IMR-90 (cell line): ENCODE measurements at regions not wholly inside any gene's neighbourhood (a gene's known extent, or its start where the extent isn't known, plus 50 kb on each side); places are given as distances from the start of the nearest gene placed in this dataset.

Source experiments
- ATAC-seq: fragments of 200-7000 bp; cut with Tn5 transposase; 2 replicates; pipeline ENCODE4 v1.9.1; 2020; ENCODE audit warnings: low read depth, mild to moderate bottlenecking, moderate library complexity
- BruUV-seq: library from RNA; stranded (reverse); fragments of 400-500 nt; replicated peaks from 2 replicates; lab custom pipeline; 2021; lab: Mats Ljungman, UMichigan
- CTCF ChIA-PET: fragments of 300-600 bp; formaldehyde crosslinking; extraction: SDS; loops from one replicate; lab custom pipeline; 2021; ENCODE audit warnings: antibody characterized with exemption; lab: Yijun Ruan, JAX
- POLR2A ChIA-PET: fragments of 300-600 bp; sonication (Branson Sonifier 250); formaldehyde crosslinking; loops from one replicate; lab custom pipeline; 2022; ENCODE audit warnings: antibody characterized with exemption; ENCODE audit not compliant: unreplicated experiment; lab: Charles Lee
- DNase-seq: peaks from one replicate; pipeline ENCODE4 v3.0.0; 2013
- H2AFZ ChIP-seq: replicated peaks from 2 replicates; pipeline ENCODE3; 2013; ENCODE audit warnings: low read length, mild to moderate bottlenecking; ENCODE audit not compliant: poor library complexity
- H2AK5ac ChIP-seq: 2 replicates; pipeline ENCODE4 v1.6.1; 2013; ENCODE audit warnings: low read depth, low read length, inconsistent platforms
- H2AK9ac ChIP-seq: replicated peaks from 2 replicates; pipeline ENCODE3; 2013; ENCODE audit warnings: mild to moderate bottlenecking, low read depth, low read length, moderate library complexity; ENCODE audit not compliant: poor library complexity
- H2BK120ac ChIP-seq: 2 replicates; pipeline ENCODE4 v1.6.1; 2013; ENCODE audit warnings: low read depth, low read length, inconsistent platforms
- H2BK15ac ChIP-seq: 3 replicates; pipeline ENCODE4 v1.6.1; 2013; ENCODE audit warnings: low read depth, low read length, inconsistent platforms
- H2BK20ac ChIP-seq: 2 replicates; pipeline ENCODE4 v1.6.1; 2013; ENCODE audit warnings: low read depth, mild to moderate bottlenecking, inconsistent platforms, low read length, moderate library complexity
- H2BK5ac ChIP-seq: 2 replicates; pipeline ENCODE4 v1.6.1; 2013; ENCODE audit warnings: mild to moderate bottlenecking, low read depth, low read length, inconsistent platforms; ENCODE audit not compliant: poor library complexity, severe bottlenecking
- H3K14ac ChIP-seq: replicated peaks from 2 replicates; pipeline ENCODE4 v1.6.1; 2013; ENCODE audit warnings: low read depth, low read length, inconsistent platforms
- H3K18ac ChIP-seq: 2 replicates; pipeline ENCODE4 v1.6.1; 2013; ENCODE audit warnings: low read depth, low read length, control low read depth
- H3K23ac ChIP-seq: 2 replicates; pipeline ENCODE4 v1.6.1; 2013; ENCODE audit warnings: low read depth, low read length, inconsistent platforms
- H3K27ac ChIP-seq: 2 replicates; pipeline ENCODE4 v1.5.1; 2013; ENCODE audit warnings: mild to moderate bottlenecking, control low read depth, low read length; ENCODE audit not compliant: insufficient read depth
- H3K27me3 ChIP-seq: 2 replicates; pipeline ENCODE4 v1.6.1; 2013; ENCODE audit warnings: low read length; ENCODE audit not compliant: control insufficient read depth, insufficient read depth
- H3K36me3 ChIP-seq: 2 replicates; pipeline ENCODE4 v1.6.1; 2013; ENCODE audit warnings: low read length, mixed read lengths; ENCODE audit not compliant: control insufficient read depth, insufficient read depth
- H3K4ac ChIP-seq: 2 replicates; pipeline ENCODE4 v1.6.1; 2013; ENCODE audit warnings: low read depth, low read length, inconsistent platforms
- H3K4me1 ChIP-seq: 2 replicates; pipeline ENCODE4 v1.6.1; 2013; ENCODE audit warnings: low read length, mixed read lengths; ENCODE audit not compliant: control insufficient read depth, insufficient read depth
- H3K4me2 ChIP-seq: 2 replicates; pipeline ENCODE4 v1.6.1; 2013; ENCODE audit warnings: low read depth, mild to moderate bottlenecking, control low read depth, low read length, moderate library complexity
- H3K4me3 ChIP-seq: 2 replicates; pipeline ENCODE4 v1.5.1; 2013; ENCODE audit warnings: low read depth, mild to moderate bottlenecking, control low read depth, low read length, moderate library complexity; ENCODE audit not compliant: insufficient read depth
- H3K56ac ChIP-seq: 2 replicates; pipeline ENCODE4 v1.6.1; 2013; ENCODE audit warnings: low read length, inconsistent platforms; ENCODE audit not compliant: insufficient read depth; ENCODE audit errors: extremely low read depth
- H3K79me1 ChIP-seq, 2 experiments: 2 replicates each; pipeline ENCODE4 v1.6.1; 2013; ENCODE audit warnings: low read length in 2 of 2, inconsistent platforms in 1 of 2, low read depth in 1 of 2
- H3K9ac ChIP-seq: 2 replicates; pipeline ENCODE4 v1.6.1; 2013; ENCODE audit warnings: low read depth, low read length, control low read depth
- H3K9me1 ChIP-seq: 2 replicates; pipeline ENCODE4 v1.6.1; 2013; ENCODE audit warnings: low read length, inconsistent platforms; ENCODE audit not compliant: insufficient read depth
- H3K9me3 ChIP-seq: 2 replicates; pipeline ENCODE4 v1.6.1; 2013; ENCODE audit warnings: low read length; ENCODE audit not compliant: control insufficient read depth, insufficient read depth
- H4K20me1 ChIP-seq: 2 replicates; pipeline ENCODE4 v1.6.1; 2013; ENCODE audit warnings: low read length, inconsistent platforms; ENCODE audit not compliant: insufficient read depth
- H4K5ac ChIP-seq: 2 replicates; pipeline ENCODE4 v1.6.1; 2013; ENCODE audit warnings: mild to moderate bottlenecking, low read depth, low read length, control low read depth
- H4K8ac ChIP-seq, 2 experiments: 2 replicates each; pipeline ENCODE4 v1.6.1; 2013; ENCODE audit warnings: low read depth in 2 of 2, low read length in 2 of 2, control low read depth in 1 of 2, inconsistent platforms in 1 of 2
- H4K91ac ChIP-seq: 2 replicates; pipeline ENCODE4 v1.6.1; 2013; ENCODE audit warnings: low read depth, low read length, inconsistent platforms; ENCODE audit not compliant: insufficient read depth
- CEBPB ChIP-seq: IDR thresholded peaks from 2 replicates; pipeline ENCODE4 v1.6.1; 2012; ENCODE audit warnings: low read depth, low read length, improper control_type of control experiment
- CHD1 ChIP-seq: IDR thresholded peaks from 2 replicates; pipeline ENCODE4 v1.6.1; 2012; ENCODE audit warnings: low read depth, low read length, improper control_type of control experiment
- FOS ChIP-seq: fragments of 150-350 bp; IDR thresholded peaks from 2 replicates; pipeline ENCODE4 v1.6.1; 2016; ENCODE audit warnings: low read depth, low read length
- MXI1 ChIP-seq: IDR thresholded peaks from 2 replicates; pipeline ENCODE4 v1.6.1; 2012; ENCODE audit warnings: low read depth, mild to moderate bottlenecking, low read length, moderate library complexity, borderline replicate concordance
- NFE2L2 ChIP-seq: fragments of 150-350 bp; IDR thresholded peaks from 2 replicates; pipeline ENCODE4 v1.6.1; 2016; ENCODE audit warnings: low read depth, mild to moderate bottlenecking, low read length
- POLR2A ChIP-seq: IDR thresholded peaks from 2 replicates; pipeline ENCODE4 v1.6.1; 2012; ENCODE audit warnings: mild to moderate bottlenecking, low read depth, low read length
- RAD21 ChIP-seq: IDR thresholded peaks from 2 replicates; pipeline ENCODE4 v1.6.1; 2012; ENCODE audit warnings: low read length, improper control_type of control experiment
- RCOR1 ChIP-seq: IDR thresholded peaks from 2 replicates; pipeline ENCODE4 v1.6.1; 2012; ENCODE audit warnings: mild to moderate bottlenecking, low read length, improper control_type of control experiment; ENCODE audit not compliant: insufficient replicate concordance
- RFX5 ChIP-seq: IDR thresholded peaks from 2 replicates; pipeline ENCODE4 v1.8.0; 2012; ENCODE audit warnings: low read depth, mild to moderate bottlenecking, low read length, moderate library complexity
- SMC3 ChIP-seq: fragments of 150-350 bp; IDR thresholded peaks from 2 replicates; pipeline ENCODE4 v1.6.1; 2016; ENCODE audit warnings: low read depth, mild to moderate bottlenecking, antibody characterized with exemption, low read length, moderate library complexity
- WGBS, 2 experiments: methylation state at CpG; one replicate each; pipeline versions ENCODE4 v1.1.5 to v1.1.7; 2013; ENCODE audit warnings: missing lambda C conversion rate in 2 of 2; ENCODE audit not compliant: insufficient read length in 1 of 2; ENCODE audit errors: extremely low coverage in 2 of 2; 5-methylcytosine and 5-hydroxymethylcytosine counted together
- dilution Hi-C: fragments of 300-500 bp; cut with HindIII; formaldehyde crosslinking; loops from one replicate; pipeline ENCODE4 v1.14.3; 2018; ENCODE audit warnings: low sequenced_read_pairs; ENCODE audit not compliant: unreplicated experiment
- in situ Hi-C: fragments of 300-500 bp; cut with MboI; formaldehyde crosslinking; loops from 3 replicates; pipeline ENCODE4 v1.14.3; 2019; ENCODE audit warnings: low sequenced_read_pairs, inconsistent platforms, mixed read lengths
- intact Hi-C: fragments of 100-400 bp; cut with micrococcal nuclease; formaldehyde crosslinking; loops from 2 replicates; pipeline ENCODE4 v1.10.0; 2022
- TF ChIP-seq, protein P1 (sequence below): fragments of 150-350 bp; IDR thresholded peaks from 2 replicates; pipeline ENCODE4 v1.6.1; 2017; ENCODE audit warnings: mild to moderate bottlenecking, antibody characterized with exemption, low read length, low read depth
- TF ChIP-seq, protein P2 (sequence below): fragments of 150-350 bp; IDR thresholded peaks from 2 replicates; pipeline ENCODE4 v1.6.1; 2016; ENCODE audit warnings: low read depth, mild to moderate bottlenecking, low read length, moderate library complexity, borderline replicate concordance
- TF ChIP-seq, protein P3 (sequence below): conservative IDR thresholded peaks from 2 replicates; pipeline ENCODE4 v1.5.1; 2012; ENCODE audit warnings: mild to moderate bottlenecking, low read depth, low read length, improper control_type of control experiment

DNA sequence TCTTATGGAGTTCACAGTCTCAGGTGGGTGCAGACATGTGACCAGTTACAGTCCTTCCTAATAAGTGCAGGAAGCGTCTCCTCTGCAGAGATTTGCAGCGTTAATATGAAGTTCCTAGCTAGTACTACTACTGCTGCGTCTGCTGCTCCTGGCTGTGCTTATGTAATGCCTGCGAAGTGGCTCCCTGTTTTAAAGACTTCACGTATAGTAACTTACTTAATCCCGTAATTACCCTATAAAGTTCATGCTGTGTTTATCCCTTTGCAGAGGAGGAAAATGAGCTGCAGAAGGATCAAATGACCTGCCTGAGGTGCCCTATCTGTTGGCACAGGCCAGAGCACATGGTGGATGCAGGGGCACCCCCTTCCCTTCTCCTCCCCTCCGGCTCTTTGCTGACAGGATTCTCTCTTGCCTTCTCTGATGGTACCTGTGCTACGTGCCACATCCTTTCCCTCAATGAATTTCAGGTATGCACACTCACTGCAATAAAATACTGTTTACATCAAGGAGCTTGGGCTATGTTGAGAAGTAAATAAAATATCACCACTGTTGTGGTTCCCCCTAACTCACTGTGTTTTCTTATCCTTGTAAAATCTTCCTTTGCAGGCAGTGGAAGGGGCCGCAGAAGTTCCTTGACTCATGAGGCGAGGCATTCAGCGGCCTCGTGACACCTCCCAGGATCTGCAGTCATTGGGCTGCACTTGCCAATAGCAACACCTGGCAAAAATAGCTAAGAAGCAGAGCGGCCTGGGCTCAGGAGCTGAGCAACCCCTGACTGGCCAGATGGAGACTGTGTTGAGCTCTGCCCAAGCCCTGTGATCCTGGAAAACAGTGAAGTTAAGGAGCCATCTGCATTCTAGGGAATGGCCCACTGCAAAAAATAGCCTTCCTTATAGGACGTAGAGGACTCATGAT is 188.9 kb upstream of the ATP10A start:
- ATAC-seq: no peak
- in situ Hi-C loops: no loop called here
- Histone ChIP-seq H4K20me1 (no peaks in the 10 kb centered on the region), H3K14ac (no peak overlapping the region), H2AFZ (no peak overlapping the region), H3K27ac (no peak overlapping the region), H3K9me1 (no peaks in the 10 kb centered on the region), H3K4me1 (no peaks in the 10 kb centered on the region), H3K4ac (no peak overlapping the region), H3K9ac (no peak overlapping the region), H3K23ac (no peak overlapping the region), H3K79me1 (no peaks in the 10 kb centered on the region), H3K56ac (no peak overlapping the region), H4K5ac (no peak overlapping the region), H2BK20ac (no peak overlapping the region), H2BK15ac (no peak overlapping the region), H2BK120ac (no peak overlapping the region), H2AK5ac (no peak overlapping the region), H2BK5ac (no peak overlapping the region), H3K18ac (no peak overlapping the region), H3K9me3 (no peaks in the 10 kb centered on the region), H2AK9ac (no peak overlapping the region), H3K4me2 (no peak overlapping the region), H3K36me3 (no peaks in the 10 kb centered on the region), H4K8ac (no peak overlapping the region), H3K4me3 (no peak overlapping the region), H3K27me3 (no peaks in the 10 kb centered on the region), H4K91ac (no peak overlapping the region)
- dilution Hi-C loops: no loop called here
- TF ChIP-seq MXI1: no peak
- TF ChIP-seq CEBPB: no peak
- TF ChIP-seq SMC3: no peak
- TF ChIP-seq, protein P1, sequence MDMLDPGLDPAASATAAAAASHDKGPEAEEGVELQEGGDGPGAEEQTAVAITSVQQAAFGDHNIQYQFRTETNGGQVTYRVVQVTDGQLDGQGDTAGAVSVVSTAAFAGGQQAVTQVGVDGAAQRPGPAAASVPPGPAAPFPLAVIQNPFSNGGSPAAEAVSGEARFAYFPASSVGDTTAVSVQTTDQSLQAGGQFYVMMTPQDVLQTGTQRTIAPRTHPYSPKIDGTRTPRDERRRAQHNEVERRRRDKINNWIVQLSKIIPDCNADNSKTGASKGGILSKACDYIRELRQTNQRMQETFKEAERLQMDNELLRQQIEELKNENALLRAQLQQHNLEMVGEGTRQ: no peak
- TF ChIP-seq FOS: no peak
- no peak for TF ChIP-seq RCOR1
- TF ChIP-seq, protein P2, sequence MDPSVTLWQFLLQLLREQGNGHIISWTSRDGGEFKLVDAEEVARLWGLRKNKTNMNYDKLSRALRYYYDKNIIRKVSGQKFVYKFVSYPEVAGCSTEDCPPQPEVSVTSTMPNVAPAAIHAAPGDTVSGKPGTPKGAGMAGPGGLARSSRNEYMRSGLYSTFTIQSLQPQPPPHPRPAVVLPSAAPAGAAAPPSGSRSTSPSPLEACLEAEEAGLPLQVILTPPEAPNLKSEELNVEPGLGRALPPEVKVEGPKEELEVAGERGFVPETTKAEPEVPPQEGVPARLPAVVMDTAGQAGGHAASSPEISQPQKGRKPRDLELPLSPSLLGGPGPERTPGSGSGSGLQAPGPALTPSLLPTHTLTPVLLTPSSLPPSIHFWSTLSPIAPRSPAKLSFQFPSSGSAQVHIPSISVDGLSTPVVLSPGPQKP: no peak
- no peak for TF ChIP-seq POLR2A
- no peak for TF ChIP-seq RFX5
- TF ChIP-seq, protein P3, sequence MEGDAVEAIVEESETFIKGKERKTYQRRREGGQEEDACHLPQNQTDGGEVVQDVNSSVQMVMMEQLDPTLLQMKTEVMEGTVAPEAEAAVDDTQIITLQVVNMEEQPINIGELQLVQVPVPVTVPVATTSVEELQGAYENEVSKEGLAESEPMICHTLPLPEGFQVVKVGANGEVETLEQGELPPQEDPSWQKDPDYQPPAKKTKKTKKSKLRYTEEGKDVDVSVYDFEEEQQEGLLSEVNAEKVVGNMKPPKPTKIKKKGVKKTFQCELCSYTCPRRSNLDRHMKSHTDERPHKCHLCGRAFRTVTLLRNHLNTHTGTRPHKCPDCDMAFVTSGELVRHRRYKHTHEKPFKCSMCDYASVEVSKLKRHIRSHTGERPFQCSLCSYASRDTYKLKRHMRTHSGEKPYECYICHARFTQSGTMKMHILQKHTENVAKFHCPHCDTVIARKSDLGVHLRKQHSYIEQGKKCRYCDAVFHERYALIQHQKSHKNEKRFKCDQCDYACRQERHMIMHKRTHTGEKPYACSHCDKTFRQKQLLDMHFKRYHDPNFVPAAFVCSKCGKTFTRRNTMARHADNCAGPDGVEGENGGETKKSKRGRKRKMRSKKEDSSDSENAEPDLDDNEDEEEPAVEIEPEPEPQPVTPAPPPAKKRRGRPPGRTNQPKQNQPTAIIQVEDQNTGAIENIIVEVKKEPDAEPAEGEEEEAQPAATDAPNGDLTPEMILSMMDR: no peak
- no peak for TF ChIP-seq CHD1
- TF ChIP-seq NFE2L2: no peak
- no peak for TF ChIP-seq RAD21
- BruUV-seq: no TSS peak
- WGBS, 2 experiments: 55% methylated on average over 7 of the region's 14 CpGs; no CpG with 5 or more reads in 1 of the 2 experiments
- intact Hi-C loops: no loop called here
- ChIA-PET POLR2A (no interaction called here), CTCF (no interaction called here)
- DNase-seq: no peak
